Smooth muscle cell (in vitro differentiated cells): ENCODE measurements at regions not wholly inside any gene's neighbourhood (a gene's known extent, or its start where the extent isn't known, plus 50 kb on each side); places are given as distances from the start of the nearest gene placed in this dataset.

ENCODE experiments used
- DNase-seq: peaks from one replicate; lab custom pipeline; 2025; ENCODE audit not compliant: unreplicated experiment; lab: John Stamatoyannopoulos, UW
- H2AFZ ChIP-seq: fragments of 200-600 bp; sonication (generic); 2 replicates; pipeline ENCODE4 v1.6.0; 2016; ENCODE audit warnings: antibody characterized with exemption, low read depth, mild to moderate bottlenecking
- H3F3A ChIP-seq: fragments of 200-600 bp; sonication (generic); 2 replicates; pipeline ENCODE4 v1.6.0; 2017; ENCODE audit warnings: antibody characterized with exemption, low read depth
- H3K27ac ChIP-seq: fragments of 200-600 bp; sonication (generic); 2 replicates; pipeline ENCODE4 v1.5.1; 2016; ENCODE audit warnings: low read depth, mild to moderate bottlenecking
- H3K27me3 ChIP-seq: fragments of 200-600 bp; sonication (generic); 2 replicates; pipeline ENCODE4 v1.6.1; 2016; ENCODE audit warnings: low read depth, mild to moderate bottlenecking
- H3K36me3 ChIP-seq: fragments of 200-600 bp; sonication (generic); 2 replicates; pipeline ENCODE4 v1.5.1; 2016; ENCODE audit warnings: low read depth
- H3K4me1 ChIP-seq: fragments of 200-600 bp; sonication (generic); 2 replicates; pipeline ENCODE4 v1.5.1; 2016; ENCODE audit warnings: low read depth
- H3K4me2 ChIP-seq: fragments of 200-600 bp; sonication (generic); 2 replicates; pipeline ENCODE4 v1.6.0; 2016; ENCODE audit warnings: mild to moderate bottlenecking
- H3K4me3 ChIP-seq: fragments of 200-600 bp; sonication (generic); 2 replicates; pipeline ENCODE4 v1.5.1; 2016; ENCODE audit warnings: mild to moderate bottlenecking
- H3K79me2 ChIP-seq: fragments of 200-600 bp; sonication (generic); 2 replicates; pipeline ENCODE4 v1.6.0; 2016; ENCODE audit warnings: low read depth, mild to moderate bottlenecking
- H3K9ac ChIP-seq: fragments of 200-600 bp; sonication (generic); 2 replicates; pipeline ENCODE4 v1.6.0; 2016; ENCODE audit warnings: low read depth
- H3K9me3 ChIP-seq: fragments of 200-600 bp; sonication (generic); replicated peaks from 2 replicates; pipeline ENCODE4 v1.5.1; 2016; ENCODE audit warnings: low read depth
- H4K20me1 ChIP-seq: fragments of 200-600 bp; sonication (generic); 2 replicates; pipeline ENCODE4 v1.6.0; 2016; ENCODE audit warnings: low read depth
- CTCF ChIP-seq: fragments of 200-600 bp; sonication (generic); IDR thresholded peaks from 2 replicates; pipeline ENCODE4 v1.5.1; 2017; ENCODE audit warnings: borderline replicate concordance, mild to moderate bottlenecking, antibody characterized with exemption; ENCODE audit not compliant: insufficient read depth, poor library complexity, severe bottlenecking
- WGBS: methylation state at CpG from one replicate; pipeline ENCODE4 v1.1.7; 2016; ENCODE audit warnings: low lambda C conversion rate; 5-methylcytosine and 5-hydroxymethylcytosine counted together

DNA sequence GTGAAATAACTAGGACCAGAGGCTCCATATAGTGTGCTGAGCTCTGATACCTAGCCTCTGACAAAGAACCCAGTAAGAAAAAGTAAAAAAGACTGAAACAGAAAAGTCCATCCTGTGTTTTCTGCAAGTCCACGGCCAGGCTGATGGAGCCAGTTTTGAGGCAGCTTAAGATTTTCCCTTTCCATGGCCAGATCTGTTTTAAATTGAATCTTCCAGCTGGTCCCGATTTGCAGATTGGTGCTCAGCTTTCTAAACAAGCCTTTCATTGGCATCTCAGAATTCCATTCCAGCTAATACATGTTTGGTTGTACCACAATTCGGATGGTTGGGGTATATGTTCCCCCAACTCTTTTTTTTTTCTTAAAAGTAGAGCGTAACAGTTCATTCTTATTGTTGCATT lies 152.0 kb downstream of the DACT1 start:
- Histone ChIP-seq H4K20me1 (no peaks in the 10 kb centered on the region), H3F3A (peaks cover 30% of the 10 kb centered on the region), H3K9me3 (no peaks in the 10 kb centered on the region), H3K27me3 (no peaks in the 10 kb centered on the region), H3K4me3 (no peak overlapping the region), H3K36me3 (no peaks in the 10 kb centered on the region), H3K4me2 (no peak overlapping the region), H3K79me2 (no peaks in the 10 kb centered on the region), H3K4me1 (peaks cover 17% of the 10 kb centered on the region), H3K9ac (no peak overlapping the region), H3K27ac (no peak overlapping the region), H2AFZ (no peak overlapping the region)
- WGBS, result 79% methylated on average over 4 of the region's 4 CpGs
- no peak for DNase-seq
- no peak for TF ChIP-seq CTCF

DNA sequence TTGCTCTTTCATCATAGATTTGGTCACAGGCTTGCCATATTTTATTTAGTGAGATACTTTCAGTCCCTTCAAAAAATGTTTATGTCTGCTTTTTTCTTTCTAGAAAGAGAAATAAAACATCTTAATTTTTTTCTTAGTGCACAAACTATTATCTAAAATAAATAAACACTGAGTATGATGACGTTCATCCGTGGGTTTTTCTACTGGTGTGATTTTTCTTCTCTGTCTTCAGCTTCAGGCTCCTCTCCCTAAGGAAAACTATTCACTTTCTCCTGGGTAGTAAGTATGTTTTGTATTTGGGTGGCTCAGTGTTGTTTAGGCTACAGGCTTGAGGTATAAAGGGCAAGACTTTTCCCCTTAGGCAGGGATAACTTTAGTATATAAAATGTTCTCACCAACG lies 154.7 kb downstream of the DACT1 start:
- Histone ChIP-seq H3K9me3 (no peaks in the 10 kb centered on the region), H2AFZ (no peak overlapping the region), H3K4me1 (peaks cover 8% of the 10 kb centered on the region), H3F3A (peaks cover 13% of the 10 kb centered on the region), H3K79me2 (no peaks in the 10 kb centered on the region), H3K4me2 (peak overlapping the region; percentile 62), H3K27ac (peak overlapping the region; percentile 79), H3K9ac (peak overlapping the region; percentile 7), H3K27me3 (no peaks in the 10 kb centered on the region), H3K4me3 (no peak overlapping the region), H4K20me1 (no peaks in the 10 kb centered on the region), H3K36me3 (no peaks in the 10 kb centered on the region)
- no peak for DNase-seq
- TF ChIP-seq CTCF, result no peak
- WGBS, result 30% methylated on average over 3 of the region's 3 CpGs

DNA sequence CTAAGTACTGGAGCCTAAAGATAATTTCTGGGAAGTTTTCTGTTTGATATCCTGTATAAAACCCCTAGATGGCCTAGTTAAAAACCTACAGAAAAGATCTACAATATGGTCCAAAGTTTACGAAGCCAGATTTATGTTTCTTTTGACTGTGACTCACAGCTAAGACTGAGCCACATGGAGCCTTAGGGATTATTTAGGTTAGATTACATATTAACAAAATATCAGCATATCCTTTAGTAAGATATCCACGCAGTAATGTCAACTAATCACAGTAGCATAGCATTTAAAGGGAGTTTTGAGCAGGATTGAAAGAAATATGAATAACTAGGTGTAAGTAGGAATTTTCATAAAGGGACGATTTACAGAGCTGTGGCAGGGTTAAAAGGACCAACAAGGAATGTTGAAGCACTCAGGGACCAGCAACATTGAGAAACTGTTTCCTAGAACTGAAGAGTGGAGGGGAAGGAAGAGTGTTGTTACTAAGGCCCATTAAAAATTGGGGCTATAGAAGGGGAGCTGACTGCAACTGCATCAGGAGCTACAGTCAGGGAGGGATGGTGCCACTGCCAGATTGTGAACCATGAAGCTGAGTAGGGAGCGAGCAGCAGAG lies 155.5 kb downstream of the DACT1 start:
- Histone ChIP-seq H4K20me1 (no peaks in the 10 kb centered on the region), H3K4me2 (peak overlapping the region; percentile 62), H3K79me2 (no peaks in the 10 kb centered on the region), H3K4me3 (no peak overlapping the region), H2AFZ (no peak overlapping the region), H3F3A (peaks cover 13% of the 10 kb centered on the region), H3K4me1 (peaks cover 8% of the 10 kb centered on the region), H3K9me3 (no peaks in the 10 kb centered on the region), H3K27me3 (no peaks in the 10 kb centered on the region), H3K36me3 (no peaks in the 10 kb centered on the region), H3K9ac (no peak overlapping the region), H3K27ac (peak overlapping the region; percentile 79)
- DNase-seq, result no peak
- 38% methylated on average over 4 of the region's 4 CpGs for whole genome bisulfite sequencing
- no peak for TF ChIP-seq CTCF

DNA sequence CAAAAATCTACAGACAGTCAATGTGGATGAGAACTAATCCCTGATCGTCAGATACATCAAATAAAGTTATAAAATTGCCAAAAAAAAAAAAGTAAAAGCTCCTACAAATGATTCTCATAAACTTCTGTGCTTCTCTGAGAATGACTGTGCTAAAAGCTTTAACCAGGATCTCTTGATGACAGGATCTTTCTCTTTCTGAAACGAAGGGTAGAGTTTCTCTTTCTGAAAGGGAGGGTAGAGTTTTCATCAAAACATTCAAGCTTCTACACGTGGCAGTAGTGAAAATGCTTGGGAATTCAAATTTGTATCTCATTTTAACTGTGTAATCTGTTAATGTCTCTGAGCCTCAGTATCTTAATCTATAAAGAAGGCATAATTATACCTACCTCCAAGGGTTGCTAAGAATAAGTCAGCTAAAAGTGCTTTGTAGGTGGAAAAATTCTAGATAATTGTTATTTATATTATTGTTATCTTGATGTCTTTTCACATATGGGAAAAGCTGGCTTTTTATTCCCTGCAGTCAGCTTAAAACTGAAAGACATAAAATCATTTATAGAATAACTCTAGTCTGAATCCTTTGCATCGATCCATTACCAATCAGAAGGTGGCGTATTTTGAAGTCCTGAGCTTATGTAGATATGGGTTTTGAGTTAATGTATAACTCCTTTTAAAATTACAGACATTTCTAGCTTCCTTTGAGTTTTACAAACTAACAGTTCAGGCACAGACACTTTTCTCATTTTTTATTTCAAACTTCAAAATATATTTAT lies 157.4 kb downstream of the DACT1 start:
- Histone ChIP-seq H3K4me3 (no peak overlapping the region), H3K4me1 (peaks cover 8% of the 10 kb centered on the region), H3K4me2 (no peak overlapping the region), H4K20me1 (no peaks in the 10 kb centered on the region), H3K9me3 (no peaks in the 10 kb centered on the region), H3K9ac (no peak overlapping the region), H3K36me3 (no peaks in the 10 kb centered on the region), H2AFZ (no peak overlapping the region), H3K27ac (no peak overlapping the region), H3K27me3 (no peaks in the 10 kb centered on the region), H3K79me2 (no peaks in the 10 kb centered on the region), H3F3A (peaks cover 13% of the 10 kb centered on the region)
- no peak for DNase-seq
- TF ChIP-seq CTCF, result no peak
- 79% methylated on average over 5 of the region's 5 CpGs for WGBS
